RWPE2 (cell line): ENCODE measurements at regions not wholly inside any gene's neighbourhood (a gene's known extent, or its start where the extent isn't known, plus 50 kb on each side); places are given as distances from the start of the nearest gene placed in this dataset.

Source experiments
- ATAC-seq: fragments of 200-7000 bp; cut with Tn5 transposase; 3 replicates; pipeline ENCODE4 v1.9.1; 2021; ENCODE audit warnings: low read depth
- DNase-seq: peaks from one replicate; pipeline ENCODE4 v3.0.0-alpha.2; 2020; ENCODE audit warnings: low spot score
- H3K27ac ChIP-seq: fragments of 450-650 bp; 2 replicates; pipeline ENCODE4 v1.5.1; 2017; ENCODE audit warnings: mild to moderate bottlenecking; ENCODE audit not compliant: poor library complexity, severe bottlenecking
- H3K27me3 ChIP-seq: fragments of 250-450 bp; sonication (Bioruptor Pico); 2 replicates; pipeline ENCODE4 v1.5.1; 2021; ENCODE audit warnings: mild to moderate bottlenecking, moderate library complexity; ENCODE audit not compliant: insufficient read depth, poor library complexity, severe bottlenecking
- H3K36me3 ChIP-seq: fragments of 250-450 bp; sonication (Bioruptor Pico); 2 replicates; pipeline ENCODE4 v1.5.1; 2020; ENCODE audit warnings: low read depth, mild to moderate bottlenecking, moderate library complexity
- H3K4me1 ChIP-seq: fragments of 250-450 bp; sonication (Bioruptor Pico); 2 replicates; pipeline ENCODE4 v1.5.1; 2021; ENCODE audit warnings: mild to moderate bottlenecking, moderate library complexity; ENCODE audit not compliant: insufficient read depth, poor library complexity, severe bottlenecking
- H3K4me3 ChIP-seq: fragments of 250-450 bp; sonication (Bioruptor Pico); 2 replicates; pipeline ENCODE4 v1.5.1; 2021; ENCODE audit warnings: mild to moderate bottlenecking, moderate library complexity; ENCODE audit not compliant: severe bottlenecking
- H3K9me3 ChIP-seq: fragments of 250-450 bp; sonication (Bioruptor Pico); 2 replicates; pipeline ENCODE4 v1.5.1; 2021; ENCODE audit warnings: mild to moderate bottlenecking, moderate library complexity; ENCODE audit not compliant: severe bottlenecking
- CTCF ChIP-seq: fragments of 450-650 bp; IDR thresholded peaks from one replicate; pipeline ENCODE4 v1.5.1; 2017; ENCODE audit warnings: mild to moderate bottlenecking, moderate library complexity; ENCODE audit not compliant: poor library complexity, severe bottlenecking

- no peak for ATAC-seq
These were observed 1347.1 kb upstream of the PABPC4L start for GRCh38 chr4:135548711-135549110.

GRCh38 chr4:135545616-135546317 is 1344.2 kb upstream of the PABPC4L start:
- TF ChIP-seq CTCF, result no peak
- no peaks in the 10 kb centered on the region for H3K4me1 ChIP-seq
- DNase-seq, result no peak

More at GRCh38 chr4:135548711-135549110, 1347.1 kb upstream of the PABPC4L start:
- H3K4me1 ChIP-seq, result no peaks in the 10 kb centered on the region
- no peaks in the 10 kb centered on the region for H3K36me3 ChIP-seq
- no peak overlapping the region for H3K27ac ChIP-seq
- no peak for TF ChIP-seq CTCF
- H3K4me3 ChIP-seq, result no peak overlapping the region
- H3K9me3 ChIP-seq, result no peaks in the 10 kb centered on the region
- no peak for DNase-seq
- no peaks in the 10 kb centered on the region for H3K27me3 ChIP-seq

DNA sequence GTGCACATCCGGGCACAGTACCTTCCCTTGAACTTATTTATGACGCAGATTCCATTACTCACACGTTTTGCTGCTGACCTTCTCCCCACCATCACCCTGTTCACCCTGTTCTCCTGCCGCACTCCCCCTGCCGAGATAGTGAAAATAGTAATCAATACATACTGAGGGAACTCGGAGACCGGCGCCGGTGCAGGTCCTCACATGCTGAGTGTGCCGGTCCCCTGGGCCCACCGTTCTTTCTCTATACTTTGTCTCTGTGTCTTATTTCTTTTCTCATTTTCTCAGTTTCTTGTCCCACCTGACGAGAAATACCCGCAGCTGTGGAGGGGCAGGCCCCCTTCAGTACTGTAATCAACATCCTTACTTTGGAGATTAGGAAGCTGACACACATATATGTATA is 1337.1 kb upstream of the PABPC4L start:
- no peak for TF ChIP-seq CTCF
- H3K9me3 ChIP-seq, result no peaks in the 10 kb centered on the region
- ATAC-seq (no peak), DNase-seq (no peak)
- H3K4me3 ChIP-seq, result no peak overlapping the region
- no peak overlapping the region for H3K27ac ChIP-seq
- H3K27me3 ChIP-seq, result no peaks in the 10 kb centered on the region
- no peaks in the 10 kb centered on the region for H3K4me1 ChIP-seq
- no peaks in the 10 kb centered on the region for H3K36me3 ChIP-seq

More at GRCh38 chr4:135545616-135546317, 1344.2 kb upstream of the PABPC4L start:
- H3K36me3 ChIP-seq, result no peaks in the 10 kb centered on the region
- H3K4me3 ChIP-seq, result no peak overlapping the region
- no peak for ATAC-seq
- H3K27ac ChIP-seq, result no peak overlapping the region
- H3K27me3 ChIP-seq, result no peaks in the 10 kb centered on the region
- no peaks in the 10 kb centered on the region for H3K9me3 ChIP-seq

GRCh38 chr4:135533053-135533452 is 1331.5 kb upstream of the PABPC4L start:
- no peak overlapping the region for H3K27ac ChIP-seq
- H3K9me3 ChIP-seq, result no peaks in the 10 kb centered on the region
- H3K4me3 ChIP-seq, result no peak overlapping the region
- H3K27me3 ChIP-seq, result no peaks in the 10 kb centered on the region
- DNase-seq, result no peak
- no peak for ATAC-seq
- no peaks in the 10 kb centered on the region for H3K36me3 ChIP-seq
- TF ChIP-seq CTCF, result no peak
- H3K4me1 ChIP-seq, result no peaks in the 10 kb centered on the region

GRCh38 chr4:135532132-135532531 is 1330.5 kb upstream of the PABPC4L start:
- Histone ChIP-seq H3K36me3 (no peaks in the 10 kb centered on the region), H3K27me3 (no peaks in the 10 kb centered on the region), H3K27ac (no peak overlapping the region), H3K4me3 (no peak overlapping the region), H3K9me3 (no peaks in the 10 kb centered on the region), H3K4me1 (no peaks in the 10 kb centered on the region)
- TF ChIP-seq CTCF, result no peak
- DNase-seq (no peak), ATAC-seq (no peak)
